Muscle layer of duodenum (tissue), 2 donors: ENCODE measurements at regions not wholly inside any gene's neighbourhood (a gene's known extent, or its start where the extent isn't known, plus 50 kb on each side); places are given as distances from the start of the nearest gene placed in this dataset.

Source experiments
- H3K27ac ChIP-seq: one replicate; pipeline ENCODE4 v1.7.0; 2013; ENCODE audit warnings: mild to moderate bottlenecking, low read length
- H3K27me3 ChIP-seq: one replicate; pipeline ENCODE4 v1.7.0; 2013; ENCODE audit warnings: low read depth, mild to moderate bottlenecking, control low read depth, low read length
- H3K36me3 ChIP-seq, 2 donors: one replicate each; pipeline ENCODE4 v1.7.0; 2013; ENCODE audit warnings: low read length in 2 of 2, control low read depth in 1 of 2, mild to moderate bottlenecking in 1 of 2; ENCODE audit not compliant: insufficient read depth in 2 of 2, control insufficient read depth in 1 of 2
- H3K4me1 ChIP-seq, 2 donors: one replicate each; pipeline ENCODE4 v1.7.0; 2013; ENCODE audit warnings: low read length in 2 of 2, mild to moderate bottlenecking in 2 of 2, control low read depth in 1 of 2, moderate library complexity in 1 of 2; ENCODE audit not compliant: insufficient read depth in 2 of 2, control insufficient read depth in 1 of 2
- H3K4me3 ChIP-seq, 2 donors: one replicate each; pipeline ENCODE4 v1.7.0; 2013; ENCODE audit warnings: low read length in 2 of 2, low read depth in 1 of 2, mild to moderate bottlenecking in 1 of 2
- H3K9me3 ChIP-seq, 2 donors: one replicate each; pipeline ENCODE4 v1.7.0; 2013; ENCODE audit warnings: low read length in 2 of 2, control low read depth in 1 of 2, mild to moderate bottlenecking in 1 of 2; ENCODE audit not compliant: control insufficient read depth in 1 of 2
- donor health status: healthy.

- Histone ChIP-seq H3K27ac (no peak overlapping the region), H3K4me3 (no peak overlapping the region), H3K27me3 (no peaks in the 10 kb centered on the region), H3K4me1 (no peaks in the 10 kb centered on the region), H3K9me3 (no peaks in the 10 kb centered on the region), H3K36me3 (no peaks in the 10 kb centered on the region)
These were observed 153.8 kb upstream of the VASH1 start for GRCh38 chr14:76607510-76607909.

DNA sequence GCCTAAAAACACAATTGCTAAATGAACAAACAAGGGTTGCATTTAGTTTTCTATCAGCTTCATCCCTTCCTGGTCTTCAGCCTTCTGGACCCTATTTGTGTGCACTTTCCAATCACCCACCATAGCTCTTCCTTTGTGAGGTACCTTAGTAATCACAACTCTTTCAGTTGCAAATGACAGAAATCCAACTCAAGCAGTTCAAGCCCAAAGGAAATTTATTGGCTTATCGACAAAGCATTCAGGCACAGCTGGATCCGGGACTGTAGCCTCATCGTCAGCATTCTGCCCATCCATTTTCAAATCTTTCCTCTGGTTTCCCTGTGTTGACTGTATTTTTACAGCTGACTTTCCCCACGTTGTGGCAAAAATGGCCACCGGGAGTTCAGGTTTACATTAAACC is 148.6 kb upstream of the VASH1 start:
- H3K4me1 ChIP-seq: no peaks in the 10 kb centered on the region
- no peak overlapping the region for H3K27ac ChIP-seq
- no peaks in the 10 kb centered on the region for H3K27me3 ChIP-seq
- H3K9me3 ChIP-seq: peaks cover 0 to 11% of the 10 kb centered on the region in 2 donors
- H3K36me3 ChIP-seq: no peaks in the 10 kb centered on the region
- H3K4me3 ChIP-seq: no peak overlapping the region

DNA sequence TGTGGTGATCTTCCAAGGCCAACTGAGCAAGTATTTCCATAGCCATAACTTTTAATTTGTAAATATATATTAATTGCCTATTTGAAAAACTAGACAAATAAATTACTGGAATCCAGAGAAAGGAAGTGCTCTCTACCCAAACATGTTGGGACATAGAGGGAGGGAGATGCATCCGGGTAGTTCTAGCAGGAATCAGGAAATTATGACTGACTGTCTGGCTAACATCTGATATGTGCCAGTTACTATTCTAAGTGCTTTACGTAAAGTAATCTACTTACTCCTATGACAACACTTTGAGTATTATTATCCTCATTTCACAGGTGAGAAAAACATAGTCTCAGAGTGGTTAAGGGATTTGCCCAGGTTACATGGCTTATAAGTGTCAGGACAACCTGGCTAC is 147.7 kb upstream of the VASH1 start:
- no peak overlapping the region for H3K4me3 ChIP-seq
- no peaks in the 10 kb centered on the region for H3K36me3 ChIP-seq

DNA sequence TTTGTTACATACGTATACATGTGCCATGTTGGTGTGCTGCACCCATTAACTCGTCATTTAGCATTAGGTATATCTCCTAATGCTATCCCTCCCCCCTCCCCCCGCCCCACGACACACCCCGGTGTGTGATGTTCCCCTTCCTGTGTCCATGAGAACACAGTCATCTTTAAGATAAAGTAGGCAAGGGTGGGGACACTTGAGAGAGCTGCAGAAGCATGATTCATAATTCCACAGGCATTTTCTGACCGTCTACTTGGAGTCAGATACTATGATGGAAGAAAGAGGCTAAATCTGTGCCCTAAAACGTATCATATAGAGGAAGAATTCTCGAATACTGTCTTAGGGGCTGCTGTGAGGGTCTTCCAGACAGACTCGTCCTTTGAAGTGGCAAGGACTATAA is 145.9 kb upstream of the VASH1 start:
- H3K9me3 ChIP-seq: peaks cover 0 to 18% of the 10 kb centered on the region in 2 donors
- H3K27me3 ChIP-seq: no peaks in the 10 kb centered on the region
- H3K27ac ChIP-seq: no peak overlapping the region
- H3K36me3 ChIP-seq: no peaks in the 10 kb centered on the region
- H3K4me3 ChIP-seq: no peak overlapping the region
- H3K4me1 ChIP-seq: no peaks in the 10 kb centered on the region

More for the DNA sequence above, 147.7 kb upstream of the VASH1 start:
- no peaks in the 10 kb centered on the region for H3K4me1 ChIP-seq
- H3K27ac ChIP-seq: no peak overlapping the region
- no peaks in the 10 kb centered on the region for H3K27me3 ChIP-seq
- H3K9me3 ChIP-seq: peaks cover 0 to 18% of the 10 kb centered on the region in 2 donors

DNA sequence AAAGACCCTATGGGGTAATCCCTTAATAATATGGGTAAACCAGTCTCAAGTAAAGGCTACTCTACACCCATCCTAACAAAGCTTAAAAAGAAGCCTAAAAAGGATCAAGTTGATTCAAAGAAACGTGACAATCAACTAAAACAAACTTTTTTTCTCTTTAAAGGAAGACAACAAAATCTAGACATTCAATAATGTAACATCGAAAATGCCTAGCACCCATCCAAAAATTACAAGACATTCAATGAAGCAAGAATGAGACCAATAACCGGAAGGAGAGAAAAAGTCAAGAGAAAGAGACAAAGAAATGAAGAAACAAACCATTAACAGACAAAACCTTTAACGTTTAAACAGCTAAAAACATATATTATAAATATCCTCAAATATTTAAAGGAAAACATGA is 143.8 kb upstream of the VASH1 start:
- H3K27me3 ChIP-seq: no peaks in the 10 kb centered on the region
- no peaks in the 10 kb centered on the region for H3K4me1 ChIP-seq
- no peak overlapping the region for H3K27ac ChIP-seq
- H3K36me3 ChIP-seq: no peaks in the 10 kb centered on the region
- peaks cover 0 to 18% of the 10 kb centered on the region in 2 donors for H3K9me3 ChIP-seq
- no peak overlapping the region for H3K4me3 ChIP-seq

DNA sequence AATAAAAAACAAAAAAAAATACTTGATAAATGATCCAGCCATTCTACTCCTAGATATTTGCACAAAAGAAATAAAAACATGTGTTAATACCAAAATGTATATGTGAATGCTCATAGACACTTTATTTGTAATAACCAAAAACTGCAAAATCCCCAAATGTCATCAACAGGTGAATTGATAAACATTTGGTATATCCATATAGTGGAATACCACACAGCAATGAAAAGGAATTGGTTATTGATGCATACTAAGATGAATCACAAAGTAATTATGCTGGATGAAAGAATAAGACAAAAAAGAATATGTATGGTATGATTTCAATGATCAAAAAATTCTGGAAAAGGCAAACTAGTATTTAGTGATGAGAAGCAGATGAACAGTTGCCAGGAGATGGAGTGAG is 124.7 kb upstream of the VASH1 start:
- Histone ChIP-seq H3K4me1 (no peaks in the 10 kb centered on the region), H3K9me3 (peaks cover 0 to 4% of the 10 kb centered on the region in 2 donors), H3K27me3 (no peaks in the 10 kb centered on the region), H3K36me3 (no peaks in the 10 kb centered on the region), H3K4me3 (no peak overlapping the region), H3K27ac (no peak overlapping the region)

GRCh38 chr14:76638841-76639240 is 122.4 kb upstream of the VASH1 start:
- no peaks in the 10 kb centered on the region for H3K27me3 ChIP-seq
- no peak overlapping the region for H3K4me3 ChIP-seq
- H3K36me3 ChIP-seq: no peaks in the 10 kb centered on the region
- no peak overlapping the region for H3K27ac ChIP-seq
- no peaks in the 10 kb centered on the region for H3K4me1 ChIP-seq
- H3K9me3 ChIP-seq: peaks cover 0 to 4% of the 10 kb centered on the region in 2 donors

DNA sequence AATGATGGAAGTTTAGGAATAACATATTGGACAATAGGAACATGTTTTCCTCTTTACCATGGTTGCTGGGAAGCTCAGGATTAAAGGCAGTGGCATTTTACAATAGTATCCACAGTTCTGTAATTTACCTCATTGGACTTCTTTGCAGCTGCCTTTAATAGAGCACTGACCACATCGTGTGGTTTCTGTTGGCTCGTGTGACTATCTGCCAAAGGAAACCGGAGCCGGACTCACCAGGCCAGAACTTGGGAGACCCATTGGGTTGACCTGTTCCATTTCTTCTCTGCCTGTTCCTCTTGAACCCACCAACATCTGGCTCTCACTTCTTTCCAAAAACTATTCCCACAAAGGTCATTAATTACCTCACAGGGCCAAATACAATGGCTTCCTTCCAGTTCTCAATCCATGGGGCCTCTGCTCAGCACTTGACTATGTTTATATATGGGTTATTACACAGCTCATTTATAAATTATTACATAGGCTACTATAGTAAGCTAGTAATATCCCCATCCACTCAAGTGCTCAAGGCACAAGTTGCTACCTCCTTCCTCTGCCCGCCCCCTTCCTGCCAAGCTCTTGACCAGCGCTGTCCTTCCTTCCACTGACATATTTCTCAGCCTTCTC is 121.5 kb upstream of the VASH1 start:
- H3K4me1 ChIP-seq: no peaks in the 10 kb centered on the region
- H3K9me3 ChIP-seq: peaks cover 0 to 4% of the 10 kb centered on the region in 2 donors
- no peak overlapping the region for H3K27ac ChIP-seq
- H3K4me3 ChIP-seq: no peak overlapping the region
- no peaks in the 10 kb centered on the region for H3K36me3 ChIP-seq
- no peaks in the 10 kb centered on the region for H3K27me3 ChIP-seq

DNA sequence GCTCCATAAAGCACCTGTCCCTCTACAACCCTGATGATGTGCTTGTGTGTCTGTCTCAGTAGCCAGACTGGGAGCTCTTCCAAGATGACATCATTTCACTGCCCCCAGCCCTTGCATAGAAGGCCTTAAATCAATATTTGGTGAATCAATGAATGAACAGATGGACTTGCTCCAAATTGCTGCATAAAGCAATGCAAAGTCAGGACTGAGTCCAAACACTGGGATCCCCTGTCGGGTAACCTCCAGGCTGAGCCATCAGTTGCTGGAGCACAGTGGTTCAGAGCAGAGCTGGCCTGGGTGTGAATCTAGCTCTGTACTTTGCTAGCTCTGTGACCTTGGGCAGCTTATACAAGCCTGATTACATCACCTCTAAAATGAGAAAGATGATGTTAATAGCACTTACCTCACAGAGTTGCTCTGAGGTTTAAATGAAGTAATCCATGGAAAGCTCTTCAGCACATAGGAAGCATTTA is 120.3 kb upstream of the VASH1 start:
- no peak overlapping the region for H3K27ac ChIP-seq
- peaks cover 0 to 4% of the 10 kb centered on the region in 2 donors for H3K9me3 ChIP-seq
- no peak overlapping the region for H3K4me3 ChIP-seq
- H3K4me1 ChIP-seq: no peaks in the 10 kb centered on the region
- H3K27me3 ChIP-seq: no peaks in the 10 kb centered on the region
- H3K36me3 ChIP-seq: no peaks in the 10 kb centered on the region

DNA sequence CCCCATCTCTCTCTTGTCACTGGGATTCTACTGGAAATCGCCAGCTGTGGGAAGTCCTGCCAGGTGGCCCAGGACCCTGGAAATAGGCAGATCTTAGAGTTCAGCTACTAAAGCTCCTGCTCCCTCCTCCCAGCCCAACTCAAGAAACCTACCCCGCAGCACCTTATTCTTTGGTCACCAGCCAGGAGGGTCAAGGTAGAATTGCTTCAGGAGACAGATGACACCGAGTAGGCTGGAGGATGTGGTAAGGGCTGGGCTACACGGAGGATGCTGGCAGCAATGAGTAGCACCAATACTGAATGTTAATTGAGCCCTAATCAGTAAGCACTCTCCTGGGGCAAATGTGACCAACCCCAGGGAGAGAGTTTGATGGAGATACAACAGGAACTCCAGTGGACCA is 119.7 kb upstream of the VASH1 start:
- Histone ChIP-seq H3K4me3 (no peak overlapping the region), H3K27ac (no peak overlapping the region), H3K36me3 (no peaks in the 10 kb centered on the region), H3K27me3 (no peaks in the 10 kb centered on the region), H3K9me3 (peaks cover 0 to 4% of the 10 kb centered on the region in 2 donors), H3K4me1 (no peaks in the 10 kb centered on the region)

GRCh38 chr14:76643887-76644286 is 117.4 kb upstream of the VASH1 start:
- H3K4me3 ChIP-seq: no peak overlapping the region

DNA sequence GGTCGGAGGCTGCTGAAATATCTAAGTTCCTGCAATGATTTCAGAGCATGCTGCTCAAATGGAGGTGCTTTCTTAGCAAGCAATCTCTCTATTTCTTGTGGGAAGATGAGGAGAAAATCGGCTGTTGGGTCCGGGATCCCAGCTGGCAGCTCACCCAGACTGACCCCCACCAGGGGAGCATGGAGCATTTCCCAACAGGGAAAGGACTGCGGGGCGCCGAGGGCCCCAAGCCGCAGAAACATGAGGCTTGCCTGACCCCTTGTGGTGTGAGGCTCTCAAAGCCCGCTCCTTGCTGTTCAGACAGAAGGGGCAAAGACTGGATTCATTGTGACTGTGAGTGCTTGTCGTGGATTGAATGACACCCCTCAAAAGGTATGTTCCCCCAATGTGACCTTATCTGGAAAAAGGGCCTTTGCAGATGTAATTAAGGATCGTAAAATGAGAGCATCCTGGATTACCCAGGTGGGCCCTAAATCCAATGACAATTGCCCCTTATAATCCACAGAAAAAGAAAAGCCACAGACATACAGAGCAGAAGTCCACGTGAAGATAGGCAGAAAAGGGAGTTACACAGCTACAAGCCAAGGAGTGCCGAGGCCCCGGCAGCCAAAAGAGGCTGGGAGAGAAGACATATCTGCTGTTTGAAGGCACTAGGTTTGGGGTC is 116.3 kb upstream of the VASH1 start:
- H3K27ac ChIP-seq: no peak overlapping the region
- no peak overlapping the region for H3K4me3 ChIP-seq
- H3K9me3 ChIP-seq: no peaks in the 10 kb centered on the region
- H3K4me1 ChIP-seq: no peaks in the 10 kb centered on the region
- no peaks in the 10 kb centered on the region for H3K27me3 ChIP-seq
- H3K36me3 ChIP-seq: no peaks in the 10 kb centered on the region

More at GRCh38 chr14:76643887-76644286, 117.4 kb upstream of the VASH1 start:
- Histone ChIP-seq H3K27me3 (no peaks in the 10 kb centered on the region), H3K4me1 (no peaks in the 10 kb centered on the region), H3K27ac (no peak overlapping the region), H3K36me3 (no peaks in the 10 kb centered on the region), H3K9me3 (no peaks in the 10 kb centered on the region)
